ENCODE measurements at regions not wholly inside any gene's neighbourhood (a gene's known extent, or its start where the extent isn't known, plus 50 kb on each side); places are given as distances from the start of the nearest gene placed in this dataset.

DNA sequence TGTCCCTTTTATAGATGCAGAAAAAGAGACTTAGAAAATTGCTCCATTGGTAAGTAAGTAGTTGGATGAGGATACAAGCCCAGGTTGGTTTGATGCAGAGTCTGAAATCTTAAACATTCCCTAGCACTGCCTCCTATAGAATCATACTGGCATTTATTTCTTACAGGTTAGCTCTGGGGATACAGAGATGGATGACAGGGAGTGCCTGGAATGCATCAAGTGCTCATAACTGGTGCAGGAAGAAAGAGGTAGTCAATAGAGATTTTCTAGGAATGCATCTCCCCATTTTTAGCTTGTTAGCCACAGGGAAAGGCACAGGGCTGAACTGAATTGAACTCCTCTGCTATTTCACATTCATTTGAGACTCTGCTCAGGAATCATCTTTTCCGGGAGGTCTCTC lies 269.0 kb upstream of the USP24 start:
- H3K36me3 ChIP-seq = no peaks in the 10 kb centered on the region
- no peaks in the 10 kb centered on the region for H3K4me1 ChIP-seq
- DNase-seq = no peak
- H3K27me3 ChIP-seq = no peaks in the 10 kb centered on the region
- no peaks in the 10 kb centered on the region for H3K9me3 ChIP-seq
- no peak for TF ChIP-seq CTCF (IDR thresholded peaks at IDR 0.05; ENCODE audit: low read depth, low read length)
- no peak overlapping the region for H3K4me3 ChIP-seq (ENCODE audit: low read depth, low read length)

DNA sequence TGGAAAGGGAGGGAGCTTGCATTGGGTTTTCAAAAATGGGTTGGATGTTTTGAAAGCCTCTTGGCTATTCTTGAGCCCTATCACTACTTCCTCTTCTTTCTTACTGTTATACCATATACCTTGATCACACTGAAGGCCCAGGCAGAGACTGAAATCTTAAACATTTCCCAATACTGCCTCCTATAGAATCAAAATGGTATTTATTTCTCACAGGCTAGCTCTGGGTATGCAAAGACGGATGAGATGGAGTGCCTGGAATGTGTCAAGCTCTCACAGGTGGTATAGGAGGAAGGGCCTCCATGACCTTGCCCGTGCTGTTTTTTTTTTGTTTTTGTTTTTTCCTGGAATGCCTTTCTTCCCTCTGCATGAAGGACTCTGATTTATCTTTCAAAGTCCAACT lies 268.4 kb upstream of the USP24 start:
- no peak for DNase-seq
- Histone ChIP-seq H3K4me1 (no peaks in the 10 kb centered on the region), H3K27me3 (no peaks in the 10 kb centered on the region), H3K9me3 (no peaks in the 10 kb centered on the region), H3K4me3 (ENCODE audit: low read depth, low read length) (no peak overlapping the region), H3K36me3 (no peaks in the 10 kb centered on the region)
- TF ChIP-seq CTCF (IDR thresholded peaks at IDR 0.05; ENCODE audit: low read depth, low read length) = no peak

- no peaks in the 10 kb centered on the region for H3K4me1 ChIP-seq
- no peak for TF ChIP-seq CTCF (IDR thresholded peaks at IDR 0.05; ENCODE audit: low read depth, low read length)
- no peak overlapping the region for H3K4me3 ChIP-seq (ENCODE audit: low read depth, low read length)
- DNase-seq = no peak
- no peaks in the 10 kb centered on the region for H3K9me3 ChIP-seq
- no peaks in the 10 kb centered on the region for H3K27me3 ChIP-seq
- no peaks in the 10 kb centered on the region for H3K36me3 ChIP-seq
Observed at GRCh38 chr1:55481634-55482033, 266.5 kb upstream of the USP24 start.

- no peaks in the 10 kb centered on the region for H3K4me1 ChIP-seq
- no peaks in the 10 kb centered on the region for H3K9me3 ChIP-seq
Observed at GRCh38 chr1:55480029-55480795, 265.0 kb upstream of the USP24 start.

DNA sequence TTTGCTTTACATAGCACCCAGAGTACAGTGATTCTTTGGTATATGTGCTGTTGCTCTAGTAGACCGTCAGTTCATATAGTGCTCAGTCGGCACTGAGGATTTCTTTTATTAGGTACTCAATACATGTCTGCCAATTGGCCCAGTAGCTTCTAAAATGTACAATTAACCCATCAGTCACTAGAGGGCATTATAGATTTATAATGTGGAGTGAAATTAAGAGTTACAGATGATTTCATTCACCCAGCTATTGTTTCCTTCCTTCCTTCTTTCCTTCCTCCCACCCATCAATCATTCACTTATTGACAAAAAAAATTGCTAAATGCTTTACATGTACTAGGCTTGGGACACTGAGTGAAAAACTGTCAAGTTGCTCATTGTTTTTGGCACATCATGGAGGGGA lies 263.6 kb upstream of the USP24 start:
- H3K4me3 ChIP-seq (ENCODE audit: low read depth, low read length) = no peak overlapping the region
- no peaks in the 10 kb centered on the region for H3K4me1 ChIP-seq
- H3K36me3 ChIP-seq = no peaks in the 10 kb centered on the region
- peak; percentile 38 for TF ChIP-seq CTCF (IDR thresholded peaks at IDR 0.05; ENCODE audit: low read depth, low read length)
- no peaks in the 10 kb centered on the region for H3K27me3 ChIP-seq
- no peak for DNase-seq
- no peaks in the 10 kb centered on the region for H3K9me3 ChIP-seq

More at GRCh38 chr1:55480029-55480795, 265.0 kb upstream of the USP24 start:
- Histone ChIP-seq H3K27me3 (no peaks in the 10 kb centered on the region), H3K4me3 (ENCODE audit: low read depth, low read length) (no peak overlapping the region), H3K36me3 (no peaks in the 10 kb centered on the region)
- no peak for TF ChIP-seq CTCF (IDR thresholded peaks at IDR 0.05; ENCODE audit: low read depth, low read length)
- no peak for DNase-seq

DNA sequence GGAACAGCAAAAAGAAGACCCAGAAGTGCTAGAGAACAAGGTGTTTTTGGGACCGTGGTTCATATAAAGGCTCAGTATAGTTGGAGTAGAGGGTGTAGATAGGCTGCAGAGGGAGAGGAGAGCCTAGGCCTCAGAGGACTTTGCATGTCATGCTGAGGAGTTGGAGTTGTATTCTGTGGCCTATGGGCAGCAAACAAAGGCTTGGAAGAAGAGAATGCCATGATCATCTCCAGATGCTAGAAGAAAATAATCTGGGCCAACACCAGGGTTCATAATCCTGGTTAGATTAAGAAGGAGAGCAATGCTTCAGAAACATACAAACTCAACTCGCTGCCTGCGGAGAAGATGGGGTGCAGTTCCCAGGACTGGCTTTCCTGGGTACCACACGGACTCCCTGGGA lies 262.8 kb upstream of the USP24 start:
- DNase-seq = no peak
- H3K36me3 ChIP-seq = no peaks in the 10 kb centered on the region
- no peak overlapping the region for H3K4me3 ChIP-seq (ENCODE audit: low read depth, low read length)
- no peak for TF ChIP-seq CTCF (IDR thresholded peaks at IDR 0.05; ENCODE audit: low read depth, low read length)
- H3K4me1 ChIP-seq = no peaks in the 10 kb centered on the region
- no peaks in the 10 kb centered on the region for H3K27me3 ChIP-seq
- H3K9me3 ChIP-seq = no peaks in the 10 kb centered on the region
